Fibroblast of lung (primary cell): ENCODE measurements at regions not wholly inside any gene's neighbourhood (a gene's known extent, or its start where the extent isn't known, plus 50 kb on each side); places are given as distances from the start of the nearest gene placed in this dataset.

Experiments
- EZH2 ChIP-seq: IDR thresholded peaks from 2 replicates; pipeline ENCODE4 v1.5.1; 2012; ENCODE audit warnings: low read length, control low read depth, mild to moderate bottlenecking; ENCODE audit errors: missing control alignments
- TF ChIP-seq, protein P1 (sequence below), 2 donors: IDR thresholded peaks in 1 of 2; conservative IDR thresholded peaks in 1 of 2; 1 replicate in 1 of 2; 2 replicates in 1 of 2; pipeline ENCODE4 v1.5.1; 2011 to 2012; ENCODE audit warnings: low read length in 2 of 2, control low read depth in 1 of 2, inconsistent platforms in 1 of 2, low read depth in 1 of 2, mild to moderate bottlenecking in 1 of 2

GRCh38 chr9:108516391-108516790 lies 339.4 kb downstream of the ACTL7B start:
- TF ChIP-seq, protein P1, sequence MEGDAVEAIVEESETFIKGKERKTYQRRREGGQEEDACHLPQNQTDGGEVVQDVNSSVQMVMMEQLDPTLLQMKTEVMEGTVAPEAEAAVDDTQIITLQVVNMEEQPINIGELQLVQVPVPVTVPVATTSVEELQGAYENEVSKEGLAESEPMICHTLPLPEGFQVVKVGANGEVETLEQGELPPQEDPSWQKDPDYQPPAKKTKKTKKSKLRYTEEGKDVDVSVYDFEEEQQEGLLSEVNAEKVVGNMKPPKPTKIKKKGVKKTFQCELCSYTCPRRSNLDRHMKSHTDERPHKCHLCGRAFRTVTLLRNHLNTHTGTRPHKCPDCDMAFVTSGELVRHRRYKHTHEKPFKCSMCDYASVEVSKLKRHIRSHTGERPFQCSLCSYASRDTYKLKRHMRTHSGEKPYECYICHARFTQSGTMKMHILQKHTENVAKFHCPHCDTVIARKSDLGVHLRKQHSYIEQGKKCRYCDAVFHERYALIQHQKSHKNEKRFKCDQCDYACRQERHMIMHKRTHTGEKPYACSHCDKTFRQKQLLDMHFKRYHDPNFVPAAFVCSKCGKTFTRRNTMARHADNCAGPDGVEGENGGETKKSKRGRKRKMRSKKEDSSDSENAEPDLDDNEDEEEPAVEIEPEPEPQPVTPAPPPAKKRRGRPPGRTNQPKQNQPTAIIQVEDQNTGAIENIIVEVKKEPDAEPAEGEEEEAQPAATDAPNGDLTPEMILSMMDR (conservative IDR thresholded peaks at IDR 0.05 in 1 of 2, IDR thresholded peaks at IDR 0.05 in 1 of 2; ENCODE audit: low read depth in 1 of 2, low read length in 2 of 2) = no peak
- no peak for TF ChIP-seq EZH2
